RCC 7860 (cell line): ENCODE measurements at regions not wholly inside any gene's neighbourhood (a gene's known extent, or its start where the extent isn't known, plus 50 kb on each side); places are given as distances from the start of the nearest gene placed in this dataset.
"Not testable (repeated sequence)": the region's sequence is repeated elsewhere in the genome, so short reads cannot be mapped to it uniquely, and the experiment has no call there.

Experiments used
- DNase-seq: peaks from one replicate; pipeline ENCODE4 v3.0.0-alpha.2; 2015; ENCODE audit warnings: low spot score
- FAIRE-seq: peaks from 2 replicates; lab custom pipeline; 2012; peaks lifted over from hg19 to GRCh38; lab: Jason Lieb, UNC

GRCh38 chr6:74549746-74550145, 656.1 kb downstream of the COL12A1 start:
- FAIRE-seq (no peak), DNase-seq (no peak)

GRCh38 chr6:74534465-74535211, 671.2 kb downstream of the COL12A1 start:
- no peak for FAIRE-seq
- DNase-seq: no peak

- FAIRE-seq: no peak
- DNase-seq: no peak
Measured at GRCh38 chr6:74519163-74519562, 686.7 kb downstream of the COL12A1 start.

GRCh38 chr6:74518035-74518434, 687.8 kb downstream of the COL12A1 start:
- DNase-seq: no peak
- FAIRE-seq: no peak

GRCh38 chr6:74510878-74511277, 695.0 kb downstream of the COL12A1 start:
- DNase-seq (no peak), FAIRE-seq (no peak)

GRCh38 chr6:74507649-74508048, 698.2 kb downstream of the COL12A1 start:
- FAIRE-seq: no peak

GRCh38 chr6:74505391-74505790, 700.5 kb downstream of the COL12A1 start:
- FAIRE-seq: no peak
- DNase-seq: no peak

More at GRCh38 chr6:74507649-74508048, 698.2 kb downstream of the COL12A1 start:
- no peak for DNase-seq

- no peak for DNase-seq
- no peak for FAIRE-seq
Measured at GRCh38 chr6:74504941-74505340, 700.9 kb downstream of the COL12A1 start.

- DNase-seq (no peak), FAIRE-seq (no peak)
Measured at GRCh38 chr6:74492587-74492986, 713.3 kb downstream of the COL12A1 start.

GRCh38 chr6:74491844-74492374, 713.9 kb downstream of the COL12A1 start:
- DNase-seq: no peak
- FAIRE-seq: no peak

- DNase-seq, FAIRE-seq: not testable (repeated sequence)
Measured at GRCh38 chr6:74488726-74489125, 717.1 kb downstream of the COL12A1 start.

- DNase-seq (no peak), FAIRE-seq (no peak)
Measured at GRCh38 chr6:74482180-74482579, 723.7 kb downstream of the COL12A1 start.

GRCh38 chr6:74480561-74480960, 725.3 kb downstream of the COL12A1 start:
- FAIRE-seq (no peak), DNase-seq (no peak)

- FAIRE-seq (no peak), DNase-seq (no peak)
Measured at GRCh38 chr6:74479960-74480359, 725.9 kb downstream of the COL12A1 start.

- DNase-seq (no peak), FAIRE-seq (no peak)
Measured at GRCh38 chr6:74479420-74479819, 726.4 kb downstream of the COL12A1 start.

- not testable (repeated sequence) for DNase-seq, FAIRE-seq
Measured at GRCh38 chr6:74474046-74474445, 731.8 kb downstream of the COL12A1 start.

- not testable (repeated sequence) for DNase-seq, FAIRE-seq
Measured at GRCh38 chr6:74468552-74468951, 737.3 kb downstream of the COL12A1 start.

- FAIRE-seq: no peak
- no peak for DNase-seq
Measured at GRCh38 chr6:74467533-74468215, 738.2 kb downstream of the COL12A1 start.

GRCh38 chr6:74466572-74466971, 739.3 kb downstream of the COL12A1 start:
- FAIRE-seq: no peak
- DNase-seq: no peak

GRCh38 chr6:74459260-74459659, 746.6 kb downstream of the COL12A1 start:
- no peak for FAIRE-seq
- DNase-seq: no peak

- no peak for FAIRE-seq
- no peak for DNase-seq
Measured at GRCh38 chr6:74458536-74458935, 747.3 kb downstream of the COL12A1 start.

- DNase-seq (no peak), FAIRE-seq (no peak)
Measured at GRCh38 chr6:74455786-74456185, 750.1 kb downstream of the COL12A1 start.
